Lower leg skin (tissue), 4 donors: ENCODE measurements at regions not wholly inside any gene's neighbourhood (a gene's known extent, or its start where the extent isn't known, plus 50 kb on each side); places are given as distances from the start of the nearest gene placed in this dataset.

ENCODE experiments used
- DNase-seq, 2 donors: peaks; one replicate each; pipeline ENCODE4 v3.0.0-alpha.2; 2019; ENCODE audit warnings: low spot score in 2 of 2
- H3K4me3 ChIP-seq: fragments of 200-600 bp; sonication (generic); 2 replicates; pipeline ENCODE4 v1.5.1; 2017; ENCODE audit warnings: mild to moderate bottlenecking, low read depth; ENCODE audit not compliant: poor library complexity, severe bottlenecking
- CTCF ChIP-seq, 3 donors: fragments of 450-650 bp; IDR thresholded peaks; one replicate each; pipeline ENCODE4 v1.5.1; 2016; ENCODE audit warnings: antibody characterized with exemption in 3 of 3, mild to moderate bottlenecking in 3 of 3, moderate library complexity in 2 of 3
- POLR2A ChIP-seq, 2 donors: fragments of 450-650 bp; IDR thresholded peaks; one replicate each; pipeline ENCODE4 v1.6.1; 2016 to 2017; ENCODE audit warnings: antibody characterized with exemption in 2 of 2, mild to moderate bottlenecking in 1 of 2, moderate library complexity in 1 of 2
- WGBS, 2 donors: methylation state at CpG; one replicate each; pipeline ENCODE4 v1.1.5; 2018; 5-methylcytosine and 5-hydroxymethylcytosine counted together
- intact Hi-C: fragments of 100-400 bp; cut with DNase I; formaldehyde crosslinking; loops from one replicate; pipeline ENCODE4 v1.15.0; 2023; ENCODE audit warnings: low total_unique reads

GRCh38 chr4:186348433-186348832 is 82.4 kb downstream of the F11 start:
- no peak for DNase-seq
- TF ChIP-seq POLR2A (IDR thresholded peaks at IDR 0.05) (no peak), CTCF (IDR thresholded peaks at IDR 0.05) (no peak)

GRCh38 chr4:186347743-186348142 is 81.8 kb downstream of the F11 start:
- no peak for DNase-seq
- TF ChIP-seq CTCF (IDR thresholded peaks at IDR 0.05) (no peak), POLR2A (IDR thresholded peaks at IDR 0.05) (no peak)
- intact Hi-C loops, result no loop called here
- no peak overlapping the region for H3K4me3 ChIP-seq
- WGBS, 2 donors, result 71% methylated on average over 12 of the region's 12 CpGs

More at GRCh38 chr4:186348433-186348832, 82.4 kb downstream of the F11 start:
- 65 to 72% methylated on average over 10 of the region's 10 CpGs for WGBS, 2 donors
- intact Hi-C loops, result no loop called here
- no peak overlapping the region for H3K4me3 ChIP-seq

GRCh38 chr4:186345184-186345583 is 79.2 kb downstream of the F11 start:
- TF ChIP-seq CTCF (IDR thresholded peaks at IDR 0.05) (no peak), POLR2A (IDR thresholded peaks at IDR 0.05) (no peak)
- H3K4me3 ChIP-seq, result no peak overlapping the region
- intact Hi-C loops, result no loop called here
- 49 to 54% methylated on average over 3 of the region's 3 CpGs for WGBS, 2 donors
- DNase-seq, result no peak

- 75 to 83% methylated on average over 5 of the region's 5 CpGs for WGBS, 2 donors
- no peak for DNase-seq
- intact Hi-C loops, result no loop called here
- H3K4me3 ChIP-seq, result no peak overlapping the region
- TF ChIP-seq CTCF (IDR thresholded peaks at IDR 0.05), result no peak
- no peak for TF ChIP-seq POLR2A (IDR thresholded peaks at IDR 0.05)
Observed at GRCh38 chr4:186342582-186342981, 76.6 kb downstream of the F11 start.

- TF ChIP-seq POLR2A (IDR thresholded peaks at IDR 0.05), result no peak
- no peak for TF ChIP-seq CTCF (IDR thresholded peaks at IDR 0.05)
- WGBS, 2 donors, result 90 to 93% methylated on average over 5 of the region's 5 CpGs
- intact Hi-C loops, result no loop called here
Observed at GRCh38 chr4:186341655-186342054, 75.7 kb downstream of the F11 start.

More at GRCh38 chr4:186341655-186342054, 75.7 kb downstream of the F11 start:
- H3K4me3 ChIP-seq, result no peak overlapping the region
- no peak for DNase-seq
